Retinal pigment epithelial cell (primary cell): ENCODE measurements at regions not wholly inside any gene's neighbourhood (a gene's known extent, or its start where the extent isn't known, plus 50 kb on each side); places are given as distances from the start of the nearest gene placed in this dataset.

ENCODE experiments used
- DNase-seq: peaks from one replicate; pipeline ENCODE4 v3.0.0-alpha.2; 2010; ENCODE audit warnings: low read depth
- H3K4me3 ChIP-seq: 2 replicates; pipeline ENCODE4 v1.5.1; 2011; ENCODE audit warnings: mild to moderate bottlenecking, low read length, control low read depth, moderate library complexity
- TF ChIP-seq, protein P1 (sequence below): conservative IDR thresholded peaks from 2 replicates; pipeline ENCODE4 v1.5.1; 2011; ENCODE audit warnings: low read depth, low read length, control low read depth, inconsistent platforms

DNA sequence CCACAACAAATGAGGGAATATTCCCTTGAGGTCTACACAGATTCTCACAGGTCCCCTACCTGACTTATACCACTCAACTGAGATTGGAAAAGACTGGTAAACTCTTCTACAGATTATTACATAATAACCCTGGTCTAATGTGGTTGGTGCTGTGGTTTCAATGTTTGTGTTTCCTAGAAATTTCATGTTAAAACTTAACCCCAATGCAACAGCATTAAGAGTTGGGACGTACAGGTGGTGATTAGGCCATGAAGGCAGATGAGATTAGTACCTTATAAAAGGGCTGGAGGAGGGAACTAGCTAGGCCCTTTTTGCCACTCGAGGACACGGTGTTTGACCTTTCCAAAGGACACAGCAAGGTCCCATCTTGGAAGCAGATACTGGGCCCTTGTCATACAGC is 84.3 kb upstream of the TAPT1 start:
- H3K4me3 ChIP-seq: no peak overlapping the region
- TF ChIP-seq, protein P1, sequence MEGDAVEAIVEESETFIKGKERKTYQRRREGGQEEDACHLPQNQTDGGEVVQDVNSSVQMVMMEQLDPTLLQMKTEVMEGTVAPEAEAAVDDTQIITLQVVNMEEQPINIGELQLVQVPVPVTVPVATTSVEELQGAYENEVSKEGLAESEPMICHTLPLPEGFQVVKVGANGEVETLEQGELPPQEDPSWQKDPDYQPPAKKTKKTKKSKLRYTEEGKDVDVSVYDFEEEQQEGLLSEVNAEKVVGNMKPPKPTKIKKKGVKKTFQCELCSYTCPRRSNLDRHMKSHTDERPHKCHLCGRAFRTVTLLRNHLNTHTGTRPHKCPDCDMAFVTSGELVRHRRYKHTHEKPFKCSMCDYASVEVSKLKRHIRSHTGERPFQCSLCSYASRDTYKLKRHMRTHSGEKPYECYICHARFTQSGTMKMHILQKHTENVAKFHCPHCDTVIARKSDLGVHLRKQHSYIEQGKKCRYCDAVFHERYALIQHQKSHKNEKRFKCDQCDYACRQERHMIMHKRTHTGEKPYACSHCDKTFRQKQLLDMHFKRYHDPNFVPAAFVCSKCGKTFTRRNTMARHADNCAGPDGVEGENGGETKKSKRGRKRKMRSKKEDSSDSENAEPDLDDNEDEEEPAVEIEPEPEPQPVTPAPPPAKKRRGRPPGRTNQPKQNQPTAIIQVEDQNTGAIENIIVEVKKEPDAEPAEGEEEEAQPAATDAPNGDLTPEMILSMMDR: no peak
- DNase-seq: no peak

DNA sequence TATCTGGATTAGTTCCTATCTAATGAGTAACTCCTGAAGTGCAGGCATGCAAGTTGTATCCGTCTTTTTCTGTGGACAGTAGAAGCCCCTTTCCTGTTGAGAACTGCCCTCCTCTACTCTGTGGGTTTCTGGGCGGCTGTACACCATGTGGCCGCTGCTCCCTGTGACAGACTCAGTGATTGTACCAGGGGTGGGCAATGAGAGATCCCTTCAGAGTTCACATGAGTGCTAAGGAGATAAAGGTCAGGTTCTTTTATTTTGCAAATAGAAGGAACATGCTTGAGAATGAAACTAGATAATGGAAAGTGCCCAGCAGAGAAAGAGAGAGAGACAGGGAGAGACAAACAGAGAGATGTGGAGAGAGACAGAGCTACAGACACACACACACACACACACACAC is 76.4 kb upstream of the TAPT1 start:
- DNase-seq: no peak
- TF ChIP-seq, protein P1: no peak
- H3K4me3 ChIP-seq: no peak overlapping the region

DNA sequence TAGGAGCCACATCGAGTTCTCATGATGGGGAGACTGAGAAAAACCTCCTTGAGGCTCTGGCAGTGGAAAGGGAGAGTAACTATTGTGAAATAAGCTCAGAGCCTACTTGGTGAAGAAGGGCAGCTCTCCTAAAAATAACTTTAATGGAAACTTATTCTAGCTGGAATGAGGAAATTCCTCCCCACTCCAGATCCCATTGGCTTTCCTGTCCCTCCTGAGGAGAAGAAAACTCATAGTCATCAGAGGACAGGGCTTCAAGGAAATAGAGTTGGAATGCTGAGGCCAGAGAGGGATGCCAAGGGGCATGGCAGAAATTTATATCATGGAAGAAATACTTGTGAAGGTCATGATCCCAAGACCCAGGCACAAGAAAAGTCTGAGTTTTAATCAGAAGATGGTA is 70.7 kb upstream of the TAPT1 start:
- H3K4me3 ChIP-seq: no peak overlapping the region
- TF ChIP-seq, protein P1: no peak
- no peak for DNase-seq

DNA sequence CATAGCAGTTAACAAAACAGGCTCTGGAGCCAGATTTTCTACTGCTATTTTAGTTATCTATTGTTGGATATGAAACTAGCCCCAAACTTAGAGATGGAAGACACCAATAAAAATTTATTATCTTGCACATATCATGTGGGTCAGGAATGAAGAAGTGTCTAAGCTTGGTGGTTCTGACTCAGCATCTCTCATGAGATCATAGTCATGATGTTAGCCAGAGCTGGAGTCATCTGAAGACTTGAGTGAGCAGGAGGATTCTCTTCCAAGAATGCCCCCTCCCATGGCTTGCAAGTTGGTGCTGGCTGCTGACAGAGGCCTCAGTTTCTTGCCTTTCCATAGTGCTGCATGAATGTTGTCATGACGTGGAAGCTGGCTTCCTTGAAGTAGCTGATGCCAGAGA is 68.2 kb upstream of the TAPT1 start:
- TF ChIP-seq, protein P1: no peak
- no peak overlapping the region for H3K4me3 ChIP-seq
- DNase-seq: no peak

DNA sequence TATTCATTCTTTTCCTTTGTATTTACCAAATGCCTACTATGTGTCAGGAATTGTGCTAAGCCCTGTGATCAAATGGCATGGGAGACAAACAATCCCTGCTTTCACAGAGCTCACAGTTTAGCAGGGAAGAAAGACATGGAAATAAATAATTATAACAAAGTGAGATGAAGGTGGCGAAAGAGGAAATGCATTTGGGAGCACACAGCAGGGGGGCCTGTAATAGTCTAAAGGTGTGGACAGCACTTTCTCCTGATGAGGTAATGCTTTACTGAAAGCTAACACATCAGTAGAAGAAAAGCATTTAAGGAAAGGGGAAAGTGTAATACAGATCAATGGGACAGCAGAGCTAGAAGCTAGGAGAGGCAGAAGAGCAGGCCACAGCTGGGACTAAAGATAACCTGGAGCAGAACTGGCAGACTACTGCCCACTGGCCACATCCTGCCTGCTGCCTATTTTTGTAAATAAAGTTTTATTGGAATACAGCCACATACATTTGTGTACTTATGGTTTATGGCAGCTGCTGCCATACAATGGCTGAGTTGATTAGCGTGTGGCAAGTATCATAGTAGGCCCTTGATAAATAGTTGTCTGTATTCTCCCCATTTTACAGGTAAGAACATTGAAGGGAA is 67.1 kb upstream of the TAPT1 start:
- no peak for DNase-seq
- no peak overlapping the region for H3K4me3 ChIP-seq
- TF ChIP-seq, protein P1: no peak

DNA sequence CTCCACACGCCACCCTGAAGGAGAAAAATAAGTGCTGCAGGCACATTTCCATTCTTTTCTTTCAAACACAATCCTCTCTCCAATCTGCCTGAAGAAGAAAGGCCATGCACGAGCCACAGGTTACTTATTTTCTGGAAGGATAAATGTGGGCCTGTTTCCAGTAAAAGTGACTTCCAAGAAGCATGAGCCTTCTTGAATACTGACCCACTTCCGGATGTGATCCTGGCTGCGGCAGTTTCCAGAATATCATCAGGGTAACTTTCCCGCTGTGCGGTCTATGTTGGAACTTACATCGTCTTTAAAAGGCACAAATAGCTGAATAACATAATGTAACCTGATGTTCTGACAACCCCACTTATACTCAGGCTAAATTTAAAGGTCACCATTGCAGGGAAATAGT is 66.3 kb upstream of the TAPT1 start:
- H3K4me3 ChIP-seq: no peak overlapping the region
- TF ChIP-seq, protein P1: no peak
- no peak for DNase-seq

DNA sequence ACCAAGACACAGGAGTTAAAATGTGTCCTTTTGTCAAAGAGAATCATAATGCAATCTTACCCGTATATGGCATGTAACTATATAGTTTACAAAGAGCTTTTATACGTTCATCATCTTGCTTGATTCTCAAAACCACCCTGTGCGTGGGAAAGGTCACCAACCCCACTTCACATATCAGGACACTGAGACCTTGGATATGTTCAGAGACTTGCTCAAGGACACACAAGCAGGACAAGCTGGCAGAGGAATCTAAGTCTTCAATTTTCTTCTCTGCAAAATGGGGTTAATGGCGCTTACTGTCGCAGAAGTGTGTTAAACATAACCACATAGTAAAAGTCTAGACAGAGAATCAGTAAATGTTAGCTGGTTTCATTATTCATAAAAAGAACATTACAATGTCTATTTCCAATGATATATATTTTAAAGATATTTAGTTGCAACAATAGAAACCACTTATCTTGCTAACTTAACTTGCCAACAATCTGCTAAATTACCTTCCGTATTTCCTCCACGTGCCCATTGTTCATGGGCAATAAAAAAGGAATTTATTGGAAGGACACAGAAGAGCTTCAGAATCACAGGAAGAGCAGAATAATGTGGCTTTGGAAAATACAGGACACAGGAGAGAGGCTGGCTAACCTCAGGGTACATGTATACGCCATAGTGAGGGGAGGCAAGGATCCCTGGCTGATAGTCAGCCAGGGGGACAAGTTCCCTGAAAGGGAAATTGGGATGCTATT is 64.6 kb upstream of the TAPT1 start:
- H3K4me3 ChIP-seq: no peak overlapping the region
- TF ChIP-seq, protein P1: no peak
- DNase-seq: no peak
